Memory B cell (primary cell): ENCODE measurements at regions not wholly inside any gene's neighbourhood (a gene's known extent, or its start where the extent isn't known, plus 50 kb on each side); places are given as distances from the start of the nearest gene placed in this dataset.
"Not testable (repeated sequence)": the region's sequence is repeated elsewhere in the genome, so short reads cannot be mapped to it uniquely, and the experiment has no call there.

ENCODE experiments used
- ATAC-seq: fragments of 150-1000 bp; cut with Tn5 transposase; 2 replicates; pipeline ENCODE4 v1.10.0; 2021; ENCODE audit warnings: low read depth, mild to moderate bottlenecking, moderate library complexity
- DNase-seq, 2 donors: peaks; one replicate each; pipeline ENCODE4 v3.0.0; 2022; ENCODE audit warnings: low spot score in 2 of 2
- H3K27ac Mint-ChIP-seq: one replicate; pipeline ENCODE4 v1.8.0; 2022; ENCODE audit warnings: mild to moderate bottlenecking, moderate library complexity, mixed read lengths
- H3K27me3 Mint-ChIP-seq: one replicate; pipeline ENCODE4 v1.8.0; 2022; ENCODE audit warnings: mixed read lengths
- H3K36me3 Mint-ChIP-seq: one replicate; pipeline ENCODE4 v1.8.0; 2022; ENCODE audit warnings: mild to moderate bottlenecking, mixed read lengths
- H3K4me1 Mint-ChIP-seq: one replicate; pipeline ENCODE4 v1.8.0; 2022; ENCODE audit warnings: mixed read lengths
- H3K4me3 Mint-ChIP-seq: one replicate; pipeline ENCODE4 v1.8.0; 2022; ENCODE audit warnings: mild to moderate bottlenecking, moderate library complexity, mixed read lengths
- H3K9me3 Mint-ChIP-seq: one replicate; pipeline ENCODE4 v1.8.0; 2022; ENCODE audit warnings: mixed read lengths

DNA sequence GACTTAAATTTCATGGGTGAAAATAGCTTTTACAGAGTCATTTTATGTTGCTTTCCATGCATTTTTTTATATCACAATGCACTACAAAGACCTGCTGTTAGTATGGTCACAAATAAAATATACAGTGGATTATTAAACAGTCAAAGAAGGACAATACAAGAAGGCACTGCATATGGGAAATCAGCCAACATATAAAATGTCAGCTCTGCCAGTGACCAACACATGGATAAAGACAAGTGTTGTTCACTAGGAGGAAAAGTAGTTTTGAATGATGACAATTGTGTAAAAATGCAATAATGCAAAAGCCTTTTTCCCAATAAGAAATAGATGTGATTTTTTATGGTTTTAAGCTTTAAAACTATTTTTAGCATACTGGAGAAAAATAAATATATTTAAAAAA is 425.3 kb upstream of the CBLB start:
- no peaks in the 10 kb centered on the region for H3K36me3 Mint-ChIP-seq
- H3K9me3 Mint-ChIP-seq = no peaks in the 10 kb centered on the region
- no peaks in the 10 kb centered on the region for H3K27me3 Mint-ChIP-seq
- DNase-seq = no peak
- H3K27ac Mint-ChIP-seq = no peak overlapping the region
- ATAC-seq = no peak
- H3K4me3 Mint-ChIP-seq = no peak overlapping the region
- peaks cover 5% of the 10 kb centered on the region for H3K4me1 Mint-ChIP-seq

DNA sequence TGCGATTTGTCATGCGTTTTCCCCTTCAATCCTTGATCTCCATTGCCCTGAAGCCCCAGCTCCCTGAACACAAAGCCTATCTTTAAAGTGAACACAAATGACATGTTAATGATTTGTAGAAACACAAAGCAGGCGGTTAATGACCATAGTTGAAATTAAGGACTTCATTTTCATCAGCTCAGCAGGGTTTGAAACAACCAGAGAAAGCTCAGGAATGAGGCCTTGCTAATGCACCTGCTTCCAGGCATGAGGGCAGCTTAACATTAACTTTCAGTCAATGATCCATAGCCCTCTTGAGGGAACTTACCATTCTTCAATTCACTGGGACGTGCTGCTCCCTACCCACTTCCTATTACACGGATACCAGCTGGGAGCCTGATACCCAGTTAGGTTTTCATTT is 427.2 kb upstream of the CBLB start:
- H3K27me3 Mint-ChIP-seq = no peaks in the 10 kb centered on the region
- H3K36me3 Mint-ChIP-seq = no peaks in the 10 kb centered on the region
- DNase-seq (no peak), ATAC-seq (no peak)
- H3K27ac Mint-ChIP-seq = no peak overlapping the region
- H3K4me3 Mint-ChIP-seq = no peak overlapping the region
- peaks cover 5% of the 10 kb centered on the region for H3K4me1 Mint-ChIP-seq
- no peaks in the 10 kb centered on the region for H3K9me3 Mint-ChIP-seq

DNA sequence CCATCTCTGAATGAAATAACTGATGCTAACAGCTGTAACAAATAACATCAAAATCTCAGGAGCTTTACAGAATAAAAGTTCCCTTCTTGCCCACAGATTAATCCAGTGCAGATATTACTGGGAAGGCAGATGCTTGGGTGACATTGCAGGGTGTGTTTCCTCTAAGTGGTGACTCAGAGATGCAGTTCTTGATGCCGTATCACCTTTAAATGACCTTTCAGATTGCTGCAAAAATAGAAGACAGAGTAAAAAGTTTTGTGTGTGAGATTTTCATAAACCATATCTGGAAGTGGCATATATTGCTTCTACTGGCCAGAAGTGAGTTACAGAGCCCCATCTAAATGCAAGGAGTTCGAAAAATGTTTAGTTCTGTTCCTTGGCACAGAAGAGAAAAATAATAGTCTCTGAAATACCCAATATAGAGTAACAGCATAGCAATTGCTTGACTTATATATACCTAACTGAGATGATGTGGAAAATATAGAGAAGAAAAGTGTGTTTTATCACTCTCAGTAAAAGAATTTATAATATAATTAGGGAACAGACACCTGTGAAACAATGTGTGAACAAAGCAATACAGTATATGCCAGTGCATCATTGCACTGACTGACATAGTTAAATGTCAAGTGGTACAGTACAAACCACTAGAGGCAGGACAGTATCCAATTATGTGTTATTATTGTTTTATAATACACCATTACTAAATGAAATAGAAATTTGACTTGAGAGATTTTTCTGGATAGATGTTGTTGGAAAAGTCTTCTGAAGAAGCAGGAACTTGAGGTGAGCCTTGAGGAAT is 430.7 kb upstream of the CBLB start:
- no peak overlapping the region for H3K4me3 Mint-ChIP-seq
- peaks cover 19% of the 10 kb centered on the region for H3K4me1 Mint-ChIP-seq
- no peak for ATAC-seq
- H3K36me3 Mint-ChIP-seq = no peaks in the 10 kb centered on the region
- H3K9me3 Mint-ChIP-seq = no peaks in the 10 kb centered on the region
- no peak for DNase-seq
- no peak overlapping the region for H3K27ac Mint-ChIP-seq
- no peaks in the 10 kb centered on the region for H3K27me3 Mint-ChIP-seq

DNA sequence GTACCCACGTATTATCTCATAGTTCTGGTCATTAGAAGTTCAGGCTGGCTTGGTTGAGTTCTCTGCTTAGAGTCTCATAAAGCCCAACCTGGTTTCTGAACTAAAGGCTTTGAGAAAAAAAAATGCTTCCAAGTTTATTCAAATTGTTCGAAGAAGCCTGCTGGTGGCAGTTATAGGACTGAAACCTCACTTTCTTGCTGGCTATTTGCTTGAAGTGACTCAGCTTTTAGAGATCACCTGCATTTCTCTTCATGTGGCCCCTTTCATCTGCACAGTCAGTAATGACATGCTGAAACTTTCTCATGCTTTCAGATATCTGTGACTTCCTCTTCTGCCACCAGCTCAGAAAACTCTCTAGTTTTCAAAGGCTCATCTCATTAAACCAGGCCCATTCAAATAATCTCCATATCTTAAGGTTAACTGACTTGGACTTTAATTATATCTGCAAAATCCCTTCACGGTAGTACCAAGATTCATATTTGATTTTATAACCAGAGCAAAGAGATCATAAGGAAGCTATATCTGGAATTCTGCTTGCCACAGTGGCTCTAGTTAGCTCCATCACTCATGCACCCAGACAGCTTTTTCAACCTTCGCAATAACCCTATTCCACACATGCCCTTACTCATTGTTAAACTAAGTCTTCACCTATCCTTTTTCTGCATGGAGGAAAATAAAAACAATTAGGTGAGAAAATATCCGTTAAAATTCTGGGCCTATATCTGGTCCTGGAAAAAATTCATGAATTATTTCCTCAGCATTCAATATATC is 433.8 kb upstream of the CBLB start:
- peak in 1 of 2 donors; percentile 13 for DNase-seq

DNA sequence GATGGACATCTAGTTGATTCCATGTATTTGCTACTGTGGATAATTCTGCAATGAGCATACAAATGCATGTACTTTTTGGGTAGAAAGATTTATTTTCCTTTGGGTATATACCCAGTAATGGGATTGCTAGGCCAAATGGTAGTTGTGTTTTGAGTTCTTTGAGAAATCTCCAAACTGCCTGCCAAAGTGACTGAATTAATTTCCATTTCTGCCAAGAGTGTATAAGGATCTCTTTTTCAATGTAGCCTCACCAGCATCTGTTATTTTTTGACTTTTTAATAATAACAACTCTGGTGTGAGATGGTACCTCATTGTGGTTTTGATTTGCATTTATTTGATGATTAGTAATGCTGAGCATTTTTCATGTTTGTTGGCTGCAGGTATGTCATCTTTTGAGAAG is 435.0 kb upstream of the CBLB start:
- no peak for ATAC-seq
- Mint-ChIP-seq H3K9me3 (no peaks in the 10 kb centered on the region), H3K27ac (no peak overlapping the region), H3K4me3 (no peak overlapping the region), H3K36me3 (no peaks in the 10 kb centered on the region), H3K27me3 (no peaks in the 10 kb centered on the region), H3K4me1 (peaks cover 19% of the 10 kb centered on the region)
- no peak for DNase-seq

More for the DNA sequence above, 433.8 kb upstream of the CBLB start:
- peak overlapping the region; percentile 29 for H3K27ac Mint-ChIP-seq
- H3K27me3 Mint-ChIP-seq = no peaks in the 10 kb centered on the region
- H3K4me3 Mint-ChIP-seq = no peak overlapping the region
- ATAC-seq = peak; percentile 94
- no peaks in the 10 kb centered on the region for H3K9me3 Mint-ChIP-seq
- no peaks in the 10 kb centered on the region for H3K36me3 Mint-ChIP-seq
- H3K4me1 Mint-ChIP-seq = peaks cover 19% of the 10 kb centered on the region

DNA sequence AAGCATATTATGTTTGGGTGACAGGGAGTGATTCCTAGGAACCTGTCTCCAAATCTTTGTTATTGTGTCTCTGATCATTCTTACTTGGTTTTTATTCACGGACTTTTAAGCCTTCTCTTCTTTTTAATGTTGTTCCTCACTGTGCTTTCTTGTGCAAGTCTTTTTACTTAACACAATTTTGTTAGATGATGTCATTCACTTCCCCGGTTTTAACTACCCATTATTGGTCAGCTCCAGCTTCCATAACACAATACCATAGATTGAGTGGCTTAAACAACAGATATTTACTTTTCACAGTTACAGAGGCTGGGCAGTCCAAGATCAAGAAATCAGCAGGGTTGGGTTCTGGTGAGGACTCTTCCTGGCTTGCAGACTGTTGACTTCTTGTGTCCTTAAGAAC is 436.3 kb upstream of the CBLB start:
- no peaks in the 10 kb centered on the region for H3K36me3 Mint-ChIP-seq
- H3K27me3 Mint-ChIP-seq = no peaks in the 10 kb centered on the region
- no peak overlapping the region for H3K4me3 Mint-ChIP-seq
- H3K9me3 Mint-ChIP-seq = no peaks in the 10 kb centered on the region
- H3K27ac Mint-ChIP-seq = no peak overlapping the region
- DNase-seq (no peak), ATAC-seq (no peak)
- peaks cover 14% of the 10 kb centered on the region for H3K4me1 Mint-ChIP-seq

DNA sequence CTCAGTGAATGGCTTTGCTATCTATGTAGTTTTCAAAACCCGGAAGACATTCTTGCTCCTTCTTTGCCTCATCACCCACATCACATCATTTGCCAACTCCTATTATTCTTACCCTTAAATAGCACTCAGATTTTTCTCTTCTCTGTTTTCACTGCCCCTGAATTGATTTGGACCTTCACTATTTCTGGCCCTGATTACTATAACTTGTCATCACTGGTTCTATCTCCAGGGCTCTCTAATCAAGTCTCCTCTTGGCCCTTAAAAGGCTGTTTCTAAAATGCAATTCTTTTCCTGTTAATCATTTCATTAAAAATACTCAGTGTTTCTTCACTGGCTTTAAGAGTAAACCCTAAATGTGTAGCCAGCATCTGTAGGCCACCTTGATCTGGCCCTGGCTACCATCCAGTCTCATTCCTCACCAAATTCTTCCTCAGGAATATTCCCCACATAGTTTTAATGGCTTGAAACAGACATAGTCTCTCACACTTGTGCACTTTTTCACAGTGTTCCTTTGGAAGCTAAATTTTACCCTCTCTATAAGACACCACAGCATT is 437.1 kb upstream of the CBLB start:
- no peak for DNase-seq
- Mint-ChIP-seq H3K4me3 (no peak overlapping the region), H3K27me3 (no peaks in the 10 kb centered on the region), H3K27ac (no peak overlapping the region), H3K4me1 (peaks cover 14% of the 10 kb centered on the region), H3K36me3 (no peaks in the 10 kb centered on the region), H3K9me3 (no peaks in the 10 kb centered on the region)
- no peak for ATAC-seq

GRCh38 chr3:106309274-106309673 is 440.5 kb upstream of the CBLB start:
- Mint-ChIP-seq H3K36me3 (no peaks in the 10 kb centered on the region), H3K9me3 (no peaks in the 10 kb centered on the region), H3K4me1 (peaks cover 2% of the 10 kb centered on the region), H3K27me3 (no peaks in the 10 kb centered on the region), H3K27ac (no peak overlapping the region), H3K4me3 (no peak overlapping the region)
- ATAC-seq (no peak), DNase-seq (no peak)

- H3K27ac Mint-ChIP-seq, H3K27me3 Mint-ChIP-seq, H3K36me3 Mint-ChIP-seq, H3K4me1 Mint-ChIP-seq, DNase-seq, H3K9me3 Mint-ChIP-seq, H3K4me3 Mint-ChIP-seq, ATAC-seq: not testable (repeated sequence)
Measured at GRCh38 chr3:106309798-106310197, 441.0 kb upstream of the CBLB start.

GRCh38 chr3:106317141-106318055 is 448.6 kb upstream of the CBLB start:
- no peak overlapping the region for H3K4me3 Mint-ChIP-seq
- H3K36me3 Mint-ChIP-seq = no peaks in the 10 kb centered on the region
- H3K27me3 Mint-ChIP-seq = no peaks in the 10 kb centered on the region
- H3K27ac Mint-ChIP-seq = no peak overlapping the region
- peaks cover 1% of the 10 kb centered on the region for H3K9me3 Mint-ChIP-seq
- no peak for DNase-seq
- ATAC-seq = no peak
- peaks cover 3% of the 10 kb centered on the region for H3K4me1 Mint-ChIP-seq

GRCh38 chr3:106321438-106321837 is 452.6 kb upstream of the CBLB start:
- not testable (repeated sequence) for H3K27me3 Mint-ChIP-seq, DNase-seq, ATAC-seq, H3K4me1 Mint-ChIP-seq, H3K27ac Mint-ChIP-seq, H3K4me3 Mint-ChIP-seq
- Mint-ChIP-seq H3K9me3 (peaks cover 12% of the 10 kb centered on the region), H3K36me3 (peaks cover 12% of the 10 kb centered on the region)

DNA sequence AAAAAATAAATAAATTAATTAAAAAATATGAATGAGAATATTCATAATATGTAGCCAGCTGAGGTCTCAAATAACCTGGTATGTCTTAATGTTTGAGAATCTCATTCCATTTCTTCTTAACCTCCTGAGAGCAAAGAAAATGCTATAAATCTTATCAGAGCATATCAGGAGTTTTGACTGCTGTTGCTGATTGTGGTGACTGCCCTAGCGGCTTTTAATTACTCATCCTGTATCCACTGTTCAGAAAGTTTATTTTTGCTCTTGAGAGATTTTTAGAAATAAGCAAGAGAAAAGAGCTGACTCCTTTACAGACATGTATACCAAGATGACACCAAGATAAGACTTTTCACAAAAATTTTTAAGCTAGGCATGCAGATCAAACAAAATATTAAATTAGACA is 454.8 kb upstream of the CBLB start:
- ATAC-seq (no peak), DNase-seq (no peak)
- no peak overlapping the region for H3K27ac Mint-ChIP-seq
- no peaks in the 10 kb centered on the region for H3K27me3 Mint-ChIP-seq
- peaks cover 12% of the 10 kb centered on the region for H3K36me3 Mint-ChIP-seq
- H3K4me1 Mint-ChIP-seq = peaks cover 3% of the 10 kb centered on the region
- no peak overlapping the region for H3K4me3 Mint-ChIP-seq
- peaks cover 12% of the 10 kb centered on the region for H3K9me3 Mint-ChIP-seq

DNA sequence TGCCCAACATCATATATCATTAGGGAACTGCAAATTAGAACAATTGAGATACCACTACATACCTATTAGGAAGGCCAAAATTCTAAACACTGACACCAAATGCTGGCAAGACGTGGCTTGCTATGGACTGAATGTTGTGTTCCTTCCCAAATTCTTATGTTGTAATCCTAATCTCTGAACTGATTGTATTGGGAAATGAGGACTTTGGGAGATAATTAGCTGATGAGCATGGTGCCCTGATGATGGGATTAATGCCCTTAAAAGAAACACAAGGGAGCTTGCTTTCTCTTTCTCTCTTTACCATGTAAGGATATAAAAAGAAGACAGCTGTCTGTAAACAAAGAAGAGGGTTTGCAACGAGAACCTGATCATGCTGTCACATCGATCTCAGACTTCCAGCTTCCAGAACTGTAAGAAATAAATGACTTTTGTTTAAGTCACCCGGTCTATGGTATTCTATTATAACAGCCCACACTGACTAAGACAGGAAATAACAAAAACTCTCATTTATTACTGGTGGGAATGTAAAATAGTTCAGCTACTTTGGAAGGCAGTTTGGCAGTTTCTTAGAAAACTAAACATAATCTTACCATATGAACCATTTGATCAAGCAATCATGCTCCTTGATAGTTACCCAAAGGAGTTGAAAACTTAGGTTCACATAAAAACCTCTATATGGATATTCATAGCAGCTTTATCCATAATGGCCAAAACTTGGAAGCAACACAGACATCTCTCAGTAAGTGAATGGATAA is 458.3 kb upstream of the CBLB start:
- Mint-ChIP-seq H3K27ac (no peak overlapping the region), H3K4me3 (no peak overlapping the region), H3K27me3 (no peaks in the 10 kb centered on the region), H3K36me3 (peaks cover 12% of the 10 kb centered on the region), H3K4me1 (no peaks in the 10 kb centered on the region), H3K9me3 (peaks cover 11% of the 10 kb centered on the region)
- ATAC-seq (no peak), DNase-seq (no peak)
